ENCODE measurements at regions not wholly inside any gene's neighbourhood (a gene's known extent, or its start where the extent isn't known, plus 50 kb on each side); places are given as distances from the start of the nearest gene placed in this dataset.

GRCh38 chr4:62344915-62345314 is 1144.8 kb downstream of the ADGRL3 start:
- H3K4me3 ChIP-seq: no peak overlapping the region
- H3K27me3 ChIP-seq: no peaks in the 10 kb centered on the region
- no peak for DNase-seq
- TF ChIP-seq CTCF (IDR thresholded peaks at IDR 0.05) (no peak), POLR2A (IDR thresholded peaks at IDR 0.05) (no peak)
- no peaks in the 10 kb centered on the region for H3K9me3 ChIP-seq
- no peaks in the 10 kb centered on the region for H3K4me1 ChIP-seq
- no peak overlapping the region for H3K27ac ChIP-seq
- no peaks in the 10 kb centered on the region for H3K36me3 ChIP-seq
- intact Hi-C loops (cut with DNase I; ENCODE audit: low total_unique reads): no loop called here

GRCh38 chr4:62344474-62344873 is 1144.3 kb downstream of the ADGRL3 start:
- Histone ChIP-seq H3K27ac (no peak overlapping the region), H3K4me1 (no peaks in the 10 kb centered on the region), H3K4me3 (no peak overlapping the region), H3K27me3 (no peaks in the 10 kb centered on the region), H3K36me3 (no peaks in the 10 kb centered on the region), H3K9me3 (no peaks in the 10 kb centered on the region)
- DNase-seq: no peak
- intact Hi-C loops (cut with DNase I; ENCODE audit: low total_unique reads): no loop called here
- TF ChIP-seq POLR2A (IDR thresholded peaks at IDR 0.05) (no peak), CTCF (IDR thresholded peaks at IDR 0.05) (no peak)

GRCh38 chr4:62342346-62342745 is 1142.2 kb downstream of the ADGRL3 start:
- H3K27ac ChIP-seq: no peak overlapping the region
- DNase-seq: no peak
- intact Hi-C loops (cut with DNase I; ENCODE audit: low total_unique reads): no loop called here
- no peaks in the 10 kb centered on the region for H3K36me3 ChIP-seq
- H3K27me3 ChIP-seq: no peaks in the 10 kb centered on the region
- no peak overlapping the region for H3K4me3 ChIP-seq
- no peaks in the 10 kb centered on the region for H3K9me3 ChIP-seq
- TF ChIP-seq CTCF (IDR thresholded peaks at IDR 0.05) (no peak), POLR2A (IDR thresholded peaks at IDR 0.05) (no peak)
- H3K4me1 ChIP-seq: no peaks in the 10 kb centered on the region

- H3K27me3 ChIP-seq: no peaks in the 10 kb centered on the region
- no peak overlapping the region for H3K4me3 ChIP-seq
- intact Hi-C loops (cut with DNase I; ENCODE audit: low total_unique reads): no loop called here
- H3K36me3 ChIP-seq: no peaks in the 10 kb centered on the region
- H3K27ac ChIP-seq: no peak overlapping the region
- no peaks in the 10 kb centered on the region for H3K9me3 ChIP-seq
- no peaks in the 10 kb centered on the region for H3K4me1 ChIP-seq
- no peak for DNase-seq
- no peak for TF ChIP-seq CTCF (IDR thresholded peaks at IDR 0.05)
- no peak for TF ChIP-seq POLR2A (IDR thresholded peaks at IDR 0.05)
Measured at GRCh38 chr4:62328526-62328925, 1128.4 kb downstream of the ADGRL3 start.

GRCh38 chr4:62327612-62328297 is 1127.6 kb downstream of the ADGRL3 start:
- no peak overlapping the region for H3K27ac ChIP-seq
- H3K27me3 ChIP-seq: no peaks in the 10 kb centered on the region
- H3K4me1 ChIP-seq: no peaks in the 10 kb centered on the region
- intact Hi-C loops (cut with DNase I; ENCODE audit: low total_unique reads): no loop called here
- no peak overlapping the region for H3K4me3 ChIP-seq
- TF ChIP-seq CTCF (IDR thresholded peaks at IDR 0.05) (no peak), POLR2A (IDR thresholded peaks at IDR 0.05) (no peak)
- no peaks in the 10 kb centered on the region for H3K9me3 ChIP-seq
- DNase-seq: no peak
- H3K36me3 ChIP-seq: no peaks in the 10 kb centered on the region

Data from uterus (tissue), 3 donors.